Stimulated activated naive CD8-positive, alpha-beta T cell treated with anti-CD3 and anti-CD28 coated beads, Interleukin-15, Interleukin-2, amounts not matched to agents 100 ng/mL and 50 ng/mL, for 24 hours (primary cell): ENCODE measurements at regions not wholly inside any gene's neighbourhood (a gene's known extent, or its start where the extent isn't known, plus 50 kb on each side); places are given as distances from the start of the nearest gene placed in this dataset.

ENCODE experiments used
- H3K27ac Mint-ChIP-seq: one replicate; pipeline ENCODE4 v1.8.0; 2021; ENCODE audit warnings: mild to moderate bottlenecking, mixed read lengths
- H3K27me3 Mint-ChIP-seq: one replicate; pipeline ENCODE4 v1.8.0; 2021; ENCODE audit warnings: mixed read lengths
- H3K36me3 Mint-ChIP-seq: one replicate; pipeline ENCODE4 v1.8.0; 2021; ENCODE audit warnings: low read depth, mixed read lengths
- H3K4me1 Mint-ChIP-seq: one replicate; pipeline ENCODE4 v1.8.0; 2021; ENCODE audit warnings: low read depth, mixed read lengths
- H3K4me3 Mint-ChIP-seq: one replicate; pipeline ENCODE4 v1.8.0; 2021; ENCODE audit warnings: mild to moderate bottlenecking, mixed read lengths
- H3K9me3 Mint-ChIP-seq: one replicate; pipeline ENCODE4 v1.8.0; 2021; ENCODE audit warnings: mixed read lengths

GRCh38 chr2:125106710-125107109 is 1081.6 kb downstream of the CNTNAP5 start:
- no peaks in the 10 kb centered on the region for H3K36me3 Mint-ChIP-seq

GRCh38 chr2:125107446-125107845 is 1082.4 kb downstream of the CNTNAP5 start:
- no peaks in the 10 kb centered on the region for H3K4me1 Mint-ChIP-seq
- no peaks in the 10 kb centered on the region for H3K27me3 Mint-ChIP-seq
- H3K4me3 Mint-ChIP-seq = no peak overlapping the region
- H3K36me3 Mint-ChIP-seq = no peaks in the 10 kb centered on the region
- peaks cover 12% of the 10 kb centered on the region for H3K9me3 Mint-ChIP-seq
- H3K27ac Mint-ChIP-seq = no peak overlapping the region

More at GRCh38 chr2:125106710-125107109, 1081.6 kb downstream of the CNTNAP5 start:
- Mint-ChIP-seq H3K27ac (no peak overlapping the region), H3K4me1 (no peaks in the 10 kb centered on the region), H3K27me3 (no peaks in the 10 kb centered on the region), H3K9me3 (peaks cover 12% of the 10 kb centered on the region), H3K4me3 (no peak overlapping the region)

- no peaks in the 10 kb centered on the region for H3K27me3 Mint-ChIP-seq
- H3K27ac Mint-ChIP-seq = no peak overlapping the region
- H3K36me3 Mint-ChIP-seq = no peaks in the 10 kb centered on the region
- no peaks in the 10 kb centered on the region for H3K4me1 Mint-ChIP-seq
- H3K4me3 Mint-ChIP-seq = no peak overlapping the region
- peaks cover 8% of the 10 kb centered on the region for H3K9me3 Mint-ChIP-seq
These were observed 1083.2 kb downstream of the CNTNAP5 start for GRCh38 chr2:125108251-125108650.

- Mint-ChIP-seq H3K27me3 (no peaks in the 10 kb centered on the region), H3K9me3 (peaks cover 6% of the 10 kb centered on the region), H3K36me3 (no peaks in the 10 kb centered on the region), H3K27ac (no peak overlapping the region), H3K4me1 (no peaks in the 10 kb centered on the region), H3K4me3 (no peak overlapping the region)
These were observed 1100.8 kb downstream of the CNTNAP5 start for GRCh38 chr2:125125902-125126301.

GRCh38 chr2:125160947-125161346 is 1135.9 kb downstream of the CNTNAP5 start:
- no peak overlapping the region for H3K4me3 Mint-ChIP-seq
- no peaks in the 10 kb centered on the region for H3K4me1 Mint-ChIP-seq
- H3K9me3 Mint-ChIP-seq = peaks cover 7% of the 10 kb centered on the region
- H3K27ac Mint-ChIP-seq = no peak overlapping the region
- no peaks in the 10 kb centered on the region for H3K27me3 Mint-ChIP-seq
- no peaks in the 10 kb centered on the region for H3K36me3 Mint-ChIP-seq

- H3K4me3 Mint-ChIP-seq = no peak overlapping the region
- H3K36me3 Mint-ChIP-seq = no peaks in the 10 kb centered on the region
- no peak overlapping the region for H3K27ac Mint-ChIP-seq
- H3K27me3 Mint-ChIP-seq = no peaks in the 10 kb centered on the region
- H3K4me1 Mint-ChIP-seq = no peaks in the 10 kb centered on the region
- H3K9me3 Mint-ChIP-seq = peaks cover 7% of the 10 kb centered on the region
These were observed 1142.1 kb downstream of the CNTNAP5 start for GRCh38 chr2:125167152-125167551.

- no peaks in the 10 kb centered on the region for H3K27me3 Mint-ChIP-seq
- H3K4me3 Mint-ChIP-seq = no peak overlapping the region
- no peaks in the 10 kb centered on the region for H3K4me1 Mint-ChIP-seq
- no peak overlapping the region for H3K27ac Mint-ChIP-seq
- peaks cover 5% of the 10 kb centered on the region for H3K9me3 Mint-ChIP-seq
- no peaks in the 10 kb centered on the region for H3K36me3 Mint-ChIP-seq
These were observed 1142.7 kb downstream of the CNTNAP5 start for GRCh38 chr2:125167820-125168219.

GRCh38 chr2:125168442-125168841 is 1143.4 kb downstream of the CNTNAP5 start:
- Mint-ChIP-seq H3K4me1 (no peaks in the 10 kb centered on the region), H3K27ac (no peak overlapping the region), H3K9me3 (peaks cover 5% of the 10 kb centered on the region), H3K36me3 (no peaks in the 10 kb centered on the region), H3K27me3 (no peaks in the 10 kb centered on the region), H3K4me3 (no peak overlapping the region)

- no peak overlapping the region for H3K27ac Mint-ChIP-seq
- no peak overlapping the region for H3K4me3 Mint-ChIP-seq
- H3K27me3 Mint-ChIP-seq = no peaks in the 10 kb centered on the region
- H3K9me3 Mint-ChIP-seq = peaks cover 5% of the 10 kb centered on the region
- no peaks in the 10 kb centered on the region for H3K4me1 Mint-ChIP-seq
- no peaks in the 10 kb centered on the region for H3K36me3 Mint-ChIP-seq
These were observed 1144.1 kb downstream of the CNTNAP5 start for GRCh38 chr2:125169022-125169763.

- Mint-ChIP-seq H3K9me3 (peaks cover 9% of the 10 kb centered on the region), H3K4me3 (no peak overlapping the region), H3K27ac (no peak overlapping the region), H3K4me1 (no peaks in the 10 kb centered on the region), H3K36me3 (no peaks in the 10 kb centered on the region), H3K27me3 (no peaks in the 10 kb centered on the region)
These were observed 1144.7 kb downstream of the CNTNAP5 start for GRCh38 chr2:125169764-125170146.

GRCh38 chr2:125172181-125172580 is 1147.1 kb downstream of the CNTNAP5 start:
- no peaks in the 10 kb centered on the region for H3K4me1 Mint-ChIP-seq
- no peaks in the 10 kb centered on the region for H3K36me3 Mint-ChIP-seq
- H3K27me3 Mint-ChIP-seq = no peaks in the 10 kb centered on the region
- H3K9me3 Mint-ChIP-seq = peaks cover 9% of the 10 kb centered on the region
- H3K27ac Mint-ChIP-seq = no peak overlapping the region
- H3K4me3 Mint-ChIP-seq = no peak overlapping the region

- no peaks in the 10 kb centered on the region for H3K36me3 Mint-ChIP-seq
- H3K4me3 Mint-ChIP-seq = no peak overlapping the region
- H3K4me1 Mint-ChIP-seq = no peaks in the 10 kb centered on the region
- no peak overlapping the region for H3K27ac Mint-ChIP-seq
- peaks cover 8% of the 10 kb centered on the region for H3K9me3 Mint-ChIP-seq
- H3K27me3 Mint-ChIP-seq = no peaks in the 10 kb centered on the region
These were observed 1150.3 kb downstream of the CNTNAP5 start for GRCh38 chr2:125175415-125175814.

GRCh38 chr2:125185691-125186270 is 1160.7 kb downstream of the CNTNAP5 start:
- Mint-ChIP-seq H3K36me3 (no peaks in the 10 kb centered on the region), H3K4me1 (no peaks in the 10 kb centered on the region), H3K27me3 (no peaks in the 10 kb centered on the region), H3K27ac (no peak overlapping the region), H3K9me3 (peaks cover 19% of the 10 kb centered on the region), H3K4me3 (no peak overlapping the region)

- no peaks in the 10 kb centered on the region for H3K4me1 Mint-ChIP-seq
- H3K4me3 Mint-ChIP-seq = no peak overlapping the region
These were observed 1182.3 kb downstream of the CNTNAP5 start for GRCh38 chr2:125207431-125207830.

GRCh38 chr2:125216321-125216720 is 1191.2 kb downstream of the CNTNAP5 start:
- Mint-ChIP-seq H3K4me1 (no peaks in the 10 kb centered on the region), H3K9me3 (peaks cover 18% of the 10 kb centered on the region), H3K27me3 (no peaks in the 10 kb centered on the region), H3K4me3 (no peak overlapping the region), H3K36me3 (no peaks in the 10 kb centered on the region), H3K27ac (no peak overlapping the region)

More at GRCh38 chr2:125207431-125207830, 1182.3 kb downstream of the CNTNAP5 start:
- no peaks in the 10 kb centered on the region for H3K36me3 Mint-ChIP-seq
- H3K27ac Mint-ChIP-seq = no peak overlapping the region
- H3K9me3 Mint-ChIP-seq = peaks cover 17% of the 10 kb centered on the region
- no peaks in the 10 kb centered on the region for H3K27me3 Mint-ChIP-seq

- H3K27ac Mint-ChIP-seq = no peak overlapping the region
- no peaks in the 10 kb centered on the region for H3K27me3 Mint-ChIP-seq
- no peaks in the 10 kb centered on the region for H3K36me3 Mint-ChIP-seq
- H3K4me3 Mint-ChIP-seq = no peak overlapping the region
- no peaks in the 10 kb centered on the region for H3K4me1 Mint-ChIP-seq
- H3K9me3 Mint-ChIP-seq = peaks cover 19% of the 10 kb centered on the region
These were observed 1199.1 kb downstream of the CNTNAP5 start for GRCh38 chr2:125224188-125224587.
